ENCODE measurements at regions not wholly inside any gene's neighbourhood (a gene's known extent, or its start where the extent isn't known, plus 50 kb on each side); places are given as distances from the start of the nearest gene placed in this dataset.

DNA sequence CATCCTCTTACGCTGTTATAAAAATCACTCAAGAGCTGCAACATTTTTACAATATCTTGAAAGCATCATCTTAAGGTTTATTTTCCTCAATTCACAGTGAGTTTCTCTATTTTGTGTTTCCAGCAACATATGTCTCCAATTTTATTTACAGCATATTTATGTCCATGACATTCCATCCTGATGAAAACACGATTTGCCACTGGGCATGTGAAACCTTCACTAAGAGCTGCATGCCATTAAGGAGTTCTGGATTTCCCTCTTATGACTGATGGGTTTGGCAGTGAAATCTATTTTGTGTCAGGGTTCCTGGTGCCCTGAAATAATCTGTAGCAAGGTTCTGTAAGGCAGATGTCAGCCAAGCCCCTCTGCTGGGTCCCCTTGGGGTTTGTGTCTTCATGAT, 527.6 kb upstream of the KLF12 start:
- ATAC-seq: no peak
- peaks cover 18% of the 10 kb centered on the region for H3K9me3 Mint-ChIP-seq
- no peak for DNase-seq (ENCODE audit: low spot score)
- POLR2A ChIA-PET: no interaction called here
- CTCF ChIA-PET: no interaction called here
- no peaks in the 10 kb centered on the region for H3K27me3 Mint-ChIP-seq (ENCODE audit: low read depth)
- no peak for TF ChIP-seq GABPB1 (CRISPR knock-in tag; IDR thresholded peaks at IDR 0.05)
- TF ChIP-seq IRF2 (CRISPR knock-in tag; IDR thresholded peaks at IDR 0.05; ENCODE audit: borderline replicate concordance, low read depth): no peak
- TF ChIP-seq NFATC4 (CRISPR knock-in tag; IDR thresholded peaks at IDR 0.05): no peak
- TF ChIP-seq, protein P1, sequence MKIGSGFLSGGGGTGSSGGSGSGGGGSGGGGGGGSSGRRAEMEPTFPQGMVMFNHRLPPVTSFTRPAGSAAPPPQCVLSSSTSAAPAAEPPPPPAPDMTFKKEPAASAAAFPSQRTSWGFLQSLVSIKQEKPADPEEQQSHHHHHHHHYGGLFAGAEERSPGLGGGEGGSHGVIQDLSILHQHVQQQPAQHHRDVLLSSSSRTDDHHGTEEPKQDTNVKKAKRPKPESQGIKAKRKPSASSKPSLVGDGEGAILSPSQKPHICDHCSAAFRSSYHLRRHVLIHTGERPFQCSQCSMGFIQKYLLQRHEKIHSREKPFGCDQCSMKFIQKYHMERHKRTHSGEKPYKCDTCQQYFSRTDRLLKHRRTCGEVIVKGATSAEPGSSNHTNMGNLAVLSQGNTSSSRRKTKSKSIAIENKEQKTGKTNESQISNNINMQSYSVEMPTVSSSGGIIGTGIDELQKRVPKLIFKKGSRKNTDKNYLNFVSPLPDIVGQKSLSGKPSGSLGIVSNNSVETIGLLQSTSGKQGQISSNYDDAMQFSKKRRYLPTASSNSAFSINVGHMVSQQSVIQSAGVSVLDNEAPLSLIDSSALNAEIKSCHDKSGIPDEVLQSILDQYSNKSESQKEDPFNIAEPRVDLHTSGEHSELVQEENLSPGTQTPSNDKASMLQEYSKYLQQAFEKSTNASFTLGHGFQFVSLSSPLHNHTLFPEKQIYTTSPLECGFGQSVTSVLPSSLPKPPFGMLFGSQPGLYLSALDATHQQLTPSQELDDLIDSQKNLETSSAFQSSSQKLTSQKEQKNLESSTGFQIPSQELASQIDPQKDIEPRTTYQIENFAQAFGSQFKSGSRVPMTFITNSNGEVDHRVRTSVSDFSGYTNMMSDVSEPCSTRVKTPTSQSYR (CRISPR knock-in tag; IDR thresholded peaks at IDR 0.05): no peak
- TF ChIP-seq SOX15 (CRISPR knock-in tag; IDR thresholded peaks at IDR 0.05): no peak
- TF ChIP-seq, protein P2, sequence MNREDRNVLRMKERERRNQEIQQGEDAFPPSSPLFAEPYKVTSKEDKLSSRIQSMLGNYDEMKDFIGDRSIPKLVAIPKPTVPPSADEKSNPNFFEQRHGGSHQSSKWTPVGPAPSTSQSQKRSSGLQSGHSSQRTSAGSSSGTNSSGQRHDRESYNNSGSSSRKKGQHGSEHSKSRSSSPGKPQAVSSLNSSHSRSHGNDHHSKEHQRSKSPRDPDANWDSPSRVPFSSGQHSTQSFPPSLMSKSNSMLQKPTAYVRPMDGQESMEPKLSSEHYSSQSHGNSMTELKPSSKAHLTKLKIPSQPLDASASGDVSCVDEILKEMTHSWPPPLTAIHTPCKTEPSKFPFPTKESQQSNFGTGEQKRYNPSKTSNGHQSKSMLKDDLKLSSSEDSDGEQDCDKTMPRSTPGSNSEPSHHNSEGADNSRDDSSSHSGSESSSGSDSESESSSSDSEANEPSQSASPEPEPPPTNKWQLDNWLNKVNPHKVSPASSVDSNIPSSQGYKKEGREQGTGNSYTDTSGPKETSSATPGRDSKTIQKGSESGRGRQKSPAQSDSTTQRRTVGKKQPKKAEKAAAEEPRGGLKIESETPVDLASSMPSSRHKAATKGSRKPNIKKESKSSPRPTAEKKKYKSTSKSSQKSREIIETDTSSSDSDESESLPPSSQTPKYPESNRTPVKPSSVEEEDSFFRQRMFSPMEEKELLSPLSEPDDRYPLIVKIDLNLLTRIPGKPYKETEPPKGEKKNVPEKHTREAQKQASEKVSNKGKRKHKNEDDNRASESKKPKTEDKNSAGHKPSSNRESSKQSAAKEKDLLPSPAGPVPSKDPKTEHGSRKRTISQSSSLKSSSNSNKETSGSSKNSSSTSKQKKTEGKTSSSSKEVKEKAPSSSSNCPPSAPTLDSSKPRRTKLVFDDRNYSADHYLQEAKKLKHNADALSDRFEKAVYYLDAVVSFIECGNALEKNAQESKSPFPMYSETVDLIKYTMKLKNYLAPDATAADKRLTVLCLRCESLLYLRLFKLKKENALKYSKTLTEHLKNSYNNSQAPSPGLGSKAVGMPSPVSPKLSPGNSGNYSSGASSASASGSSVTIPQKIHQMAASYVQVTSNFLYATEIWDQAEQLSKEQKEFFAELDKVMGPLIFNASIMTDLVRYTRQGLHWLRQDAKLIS (CRISPR knock-in tag; IDR thresholded peaks at IDR 0.05; ENCODE audit: borderline replicate concordance): no peak
- TF ChIP-seq ELF4 (CRISPR knock-in tag; IDR thresholded peaks at IDR 0.05; ENCODE audit: low read depth): no peak
- TF ChIP-seq, protein P3, sequence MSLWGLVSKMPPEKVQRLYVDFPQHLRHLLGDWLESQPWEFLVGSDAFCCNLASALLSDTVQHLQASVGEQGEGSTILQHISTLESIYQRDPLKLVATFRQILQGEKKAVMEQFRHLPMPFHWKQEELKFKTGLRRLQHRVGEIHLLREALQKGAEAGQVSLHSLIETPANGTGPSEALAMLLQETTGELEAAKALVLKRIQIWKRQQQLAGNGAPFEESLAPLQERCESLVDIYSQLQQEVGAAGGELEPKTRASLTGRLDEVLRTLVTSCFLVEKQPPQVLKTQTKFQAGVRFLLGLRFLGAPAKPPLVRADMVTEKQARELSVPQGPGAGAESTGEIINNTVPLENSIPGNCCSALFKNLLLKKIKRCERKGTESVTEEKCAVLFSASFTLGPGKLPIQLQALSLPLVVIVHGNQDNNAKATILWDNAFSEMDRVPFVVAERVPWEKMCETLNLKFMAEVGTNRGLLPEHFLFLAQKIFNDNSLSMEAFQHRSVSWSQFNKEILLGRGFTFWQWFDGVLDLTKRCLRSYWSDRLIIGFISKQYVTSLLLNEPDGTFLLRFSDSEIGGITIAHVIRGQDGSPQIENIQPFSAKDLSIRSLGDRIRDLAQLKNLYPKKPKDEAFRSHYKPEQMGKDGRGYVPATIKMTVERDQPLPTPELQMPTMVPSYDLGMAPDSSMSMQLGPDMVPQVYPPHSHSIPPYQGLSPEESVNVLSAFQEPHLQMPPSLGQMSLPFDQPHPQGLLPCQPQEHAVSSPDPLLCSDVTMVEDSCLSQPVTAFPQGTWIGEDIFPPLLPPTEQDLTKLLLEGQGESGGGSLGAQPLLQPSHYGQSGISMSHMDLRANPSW (CRISPR knock-in tag; conservative IDR thresholded peaks at IDR 0.05; ENCODE audit: low read depth): no peak
- TF ChIP-seq CREM (CRISPR knock-in tag; IDR thresholded peaks at IDR 0.05): no peak
- no peak for TF ChIP-seq RELA (CRISPR knock-in tag; IDR thresholded peaks at IDR 0.05; ENCODE audit: borderline replicate concordance)
- H3K4me1 Mint-ChIP-seq: peaks cover 10% of the 10 kb centered on the region
- H3K36me3 Mint-ChIP-seq: 0 out of 2 replicates have a peak, but pooled peaks cover 3% of the 10 kb centered on the region
- H3K27ac Mint-ChIP-seq: no peak overlapping the region
- no peak overlapping the region for H3K4me3 Mint-ChIP-seq

DNA sequence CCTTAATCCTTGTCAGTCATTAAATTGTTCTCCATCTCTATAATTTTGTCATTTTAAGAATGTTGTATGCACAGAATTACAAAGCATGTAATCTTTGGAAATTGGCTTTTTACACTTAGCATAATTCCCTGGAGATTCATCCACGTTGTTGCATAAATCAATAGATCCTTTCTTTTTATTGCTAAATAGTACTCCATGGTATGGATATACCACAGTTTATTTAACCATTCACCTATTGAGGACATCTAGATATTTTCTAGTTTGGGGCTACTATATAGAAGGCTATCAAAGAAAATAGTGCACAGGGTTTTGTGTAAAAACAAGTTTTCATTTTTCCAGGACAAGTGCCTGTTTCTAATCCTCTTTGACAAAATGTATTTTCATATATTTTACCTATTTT, 523.6 kb upstream of the KLF12 start:
- ATAC-seq (no peak), DNase-seq (ENCODE audit: low spot score) (no peak)
- Mint-ChIP-seq H3K9me3 (peaks cover 17% of the 10 kb centered on the region), H3K27ac (no peak overlapping the region), H3K27me3 (ENCODE audit: low read depth) (no peaks in the 10 kb centered on the region), H3K4me3 (no peak overlapping the region), H3K4me1 (no peaks in the 10 kb centered on the region; the same call in 1 of the 2 replicates), H3K36me3 (0 out of 2 replicates have a peak, but pooled peaks cover 3% of the 10 kb centered on the region)
- ChIA-PET CTCF (no interaction called here), POLR2A (no interaction called here)
- TF ChIP-seq ATF1 (CRISPR knock-in tag; IDR thresholded peaks at IDR 0.05): no peak
- TF ChIP-seq, protein P4, sequence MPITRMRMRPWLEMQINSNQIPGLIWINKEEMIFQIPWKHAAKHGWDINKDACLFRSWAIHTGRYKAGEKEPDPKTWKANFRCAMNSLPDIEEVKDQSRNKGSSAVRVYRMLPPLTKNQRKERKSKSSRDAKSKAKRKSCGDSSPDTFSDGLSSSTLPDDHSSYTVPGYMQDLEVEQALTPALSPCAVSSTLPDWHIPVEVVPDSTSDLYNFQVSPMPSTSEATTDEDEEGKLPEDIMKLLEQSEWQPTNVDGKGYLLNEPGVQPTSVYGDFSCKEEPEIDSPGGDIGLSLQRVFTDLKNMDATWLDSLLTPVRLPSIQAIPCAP (CRISPR knock-in tag; IDR thresholded peaks at IDR 0.05): no peak
- no peak for TF ChIP-seq OVOL2 (CRISPR knock-in tag; IDR thresholded peaks at IDR 0.05; ENCODE audit: borderline replicate concordance)
- no peak for TF ChIP-seq IRF2 (CRISPR knock-in tag; IDR thresholded peaks at IDR 0.05; ENCODE audit: borderline replicate concordance, low read depth)
- no peak for TF ChIP-seq GABPB1 (CRISPR knock-in tag; IDR thresholded peaks at IDR 0.05)
- TF ChIP-seq, protein P5, sequence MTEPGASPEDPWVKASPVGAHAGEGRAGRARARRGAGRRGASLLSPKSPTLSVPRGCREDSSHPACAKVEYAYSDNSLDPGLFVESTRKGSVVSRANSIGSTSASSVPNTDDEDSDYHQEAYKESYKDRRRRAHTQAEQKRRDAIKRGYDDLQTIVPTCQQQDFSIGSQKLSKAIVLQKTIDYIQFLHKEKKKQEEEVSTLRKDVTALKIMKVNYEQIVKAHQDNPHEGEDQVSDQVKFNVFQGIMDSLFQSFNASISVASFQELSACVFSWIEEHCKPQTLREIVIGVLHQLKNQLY (CRISPR knock-in tag; IDR thresholded peaks at IDR 0.05): no peak
- TF ChIP-seq FOXJ3 (CRISPR knock-in tag; IDR thresholded peaks at IDR 0.05; ENCODE audit: borderline replicate concordance): no peak
- TF ChIP-seq ZNF232 (CRISPR knock-in tag; IDR thresholded peaks at IDR 0.05): no peak
- no peak for TF ChIP-seq TEAD4 (CRISPR knock-in tag; IDR thresholded peaks at IDR 0.05)
- TF ChIP-seq FOXP1 (CRISPR knock-in tag; IDR thresholded peaks at IDR 0.05; ENCODE audit: borderline replicate concordance): no peak
- no peak for TF ChIP-seq JUN (CRISPR knock-in tag; IDR thresholded peaks at IDR 0.05)
- TF ChIP-seq ZNF263 (CRISPR knock-in tag; IDR thresholded peaks at IDR 0.05; ENCODE audit: low read depth): no peak
- TF ChIP-seq, protein P2 (CRISPR knock-in tag; IDR thresholded peaks at IDR 0.05; ENCODE audit: borderline replicate concordance): no peak

All from WTC11 (cell line).